Right ventricle myocardium superior (tissue), 1 donor: ENCODE measurements at regions not wholly inside any gene's neighbourhood (a gene's known extent, or its start where the extent isn't known, plus 50 kb on each side); places are given as distances from the start of the nearest gene placed in this dataset.

Experiments used
- ATAC-seq: fragments of 200-7000 bp; cut with Tn5 transposase; one replicate; pipeline ENCODE4 v1.9.1; 2020; ENCODE audit warnings: mild to moderate bottlenecking; ENCODE audit not compliant: poor library complexity
- DNase-seq: peaks from one replicate; pipeline ENCODE4 v3.0.0-alpha.2; 2020
- intact Hi-C: fragments of 100-400 bp; cut with DNase I; formaldehyde crosslinking; loops from one replicate; pipeline ENCODE4 v1.11.2; 2022
- donor health status: DM: no; HTN: yes; CAD: no; lungs with severe emphysema.

DNA sequence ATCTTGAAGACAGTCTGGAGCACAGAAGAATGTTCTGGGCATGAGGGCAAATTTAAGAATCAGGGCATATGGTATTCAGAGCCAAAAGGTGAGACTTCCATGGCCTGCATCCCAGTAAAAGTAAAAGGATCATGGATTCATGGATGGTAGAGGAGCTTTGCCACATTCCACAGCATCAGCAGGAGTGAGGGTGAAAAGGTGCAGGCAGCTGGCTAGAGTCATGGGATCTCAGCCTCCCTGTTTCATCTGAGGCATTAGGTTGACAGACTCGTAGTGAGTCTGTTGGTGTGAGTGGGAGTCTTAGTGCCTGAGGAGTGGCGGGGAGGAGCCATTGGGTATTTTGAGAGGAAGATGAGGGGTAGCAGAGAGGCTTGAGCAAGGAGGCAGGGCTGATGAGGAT is 301.6 kb downstream of the CYP26B1 start:
- intact Hi-C loops: no loop called here
- ATAC-seq (no peak), DNase-seq (no peak)

DNA sequence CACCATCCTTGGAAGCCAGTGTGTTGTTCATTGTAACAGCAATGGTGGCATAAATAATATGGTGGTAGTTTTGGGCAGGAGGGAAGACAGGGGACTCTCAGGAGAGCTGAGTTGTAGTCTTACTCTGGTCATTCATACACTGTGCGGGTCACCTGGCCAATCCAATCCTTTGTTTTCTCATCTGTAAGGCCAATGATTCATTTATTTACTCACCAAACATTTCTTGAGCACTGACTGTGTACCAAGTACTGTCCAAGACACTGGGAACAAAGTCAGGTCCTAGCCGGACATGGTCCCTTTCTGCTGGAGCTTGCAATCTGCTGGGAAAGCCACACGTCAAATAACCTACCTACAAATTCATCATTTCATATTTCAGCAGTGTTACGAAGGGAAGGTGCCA is 302.7 kb downstream of the CYP26B1 start:
- ATAC-seq: no peak
- DNase-seq: no peak
- intact Hi-C loops: no loop called here

DNA sequence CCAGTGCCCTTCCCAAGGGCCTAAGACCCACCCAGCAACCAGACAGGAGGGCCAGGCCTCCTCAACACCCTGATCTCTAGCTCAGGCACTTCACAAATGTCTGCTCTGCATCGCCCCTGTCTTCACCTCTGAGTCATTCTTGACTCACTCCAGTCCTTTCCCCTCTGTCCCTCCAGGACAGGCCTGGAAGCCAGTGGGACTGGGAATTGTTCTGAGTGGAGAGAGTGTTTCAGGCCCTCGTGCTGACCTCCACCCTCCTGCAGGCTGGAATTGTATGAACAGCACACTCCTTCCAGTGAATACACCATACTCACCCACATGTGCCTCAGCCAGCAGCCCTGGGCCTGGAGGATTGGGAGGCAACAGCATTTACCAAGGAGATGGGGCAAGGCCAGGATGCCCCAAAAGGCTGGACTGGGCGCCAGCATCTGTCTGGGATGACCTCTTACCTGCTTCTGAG is 304.2 kb downstream of the CYP26B1 start:
- intact Hi-C loops: no loop called here
- ATAC-seq (peak; percentile 83), DNase-seq (no peak)

DNA sequence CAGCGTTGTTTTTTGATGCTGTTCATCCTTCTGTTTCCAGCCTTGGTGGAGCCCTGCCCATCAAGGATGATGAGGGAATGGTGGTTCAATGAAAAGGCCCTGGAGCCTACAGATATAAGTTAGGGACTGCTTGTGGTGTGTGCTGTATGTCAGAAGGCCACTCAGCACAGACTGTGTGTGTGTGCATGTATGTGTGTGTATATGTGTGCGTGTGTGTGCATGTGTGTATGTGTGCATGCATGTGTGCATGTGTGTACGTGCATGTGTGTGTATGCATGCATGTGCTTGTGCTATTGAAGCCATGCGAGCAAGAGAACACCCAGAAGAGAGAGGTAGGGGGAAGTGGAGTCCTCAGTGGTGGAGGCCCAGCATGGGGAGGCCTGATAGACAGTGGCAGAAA is 304.9 kb downstream of the CYP26B1 start:
- intact Hi-C loops: no loop called here
- DNase-seq (no peak), ATAC-seq (no peak)

DNA sequence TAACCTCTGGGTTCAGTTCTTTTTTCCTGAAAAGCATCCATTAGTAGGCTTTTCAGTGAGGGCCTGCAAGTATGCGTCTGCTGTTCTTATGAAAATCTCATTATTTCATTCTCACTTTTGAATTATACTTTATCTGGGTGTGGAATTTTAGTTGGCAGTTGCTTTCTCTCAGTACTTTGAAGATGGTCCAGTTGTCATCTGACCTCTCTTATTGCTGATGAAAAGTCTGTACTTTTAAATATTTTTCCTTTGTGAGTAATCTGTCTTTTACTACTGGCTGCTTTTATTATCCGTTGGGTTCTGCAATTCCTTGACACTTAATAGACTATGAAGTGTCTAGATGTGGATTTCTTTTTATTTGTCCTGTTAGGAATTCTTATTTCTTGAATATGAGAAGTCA is 307.8 kb downstream of the CYP26B1 start:
- intact Hi-C loops: no loop called here
- ATAC-seq: no peak
- no peak for DNase-seq

DNA sequence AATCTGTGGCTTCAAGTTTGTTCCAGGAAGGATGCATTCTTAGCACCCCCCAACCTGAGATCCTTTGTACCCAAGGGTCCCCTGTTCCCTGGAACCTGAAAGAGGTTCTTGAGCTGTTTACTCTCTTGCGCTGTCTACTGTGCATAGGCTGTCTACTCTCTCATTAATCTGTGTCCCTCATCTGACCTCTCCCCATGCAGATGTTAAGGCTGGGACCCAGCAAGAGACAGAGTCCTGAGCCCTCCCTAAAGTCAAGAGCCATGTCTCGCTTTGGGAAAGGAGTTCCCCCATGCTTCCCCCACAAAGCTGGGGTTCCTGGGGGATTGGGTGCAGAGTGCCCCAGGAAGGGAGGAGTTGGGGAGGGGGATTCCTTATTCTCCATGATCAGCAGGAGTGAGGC is 312.9 kb downstream of the CYP26B1 start:
- intact Hi-C loops: no loop called here
- DNase-seq (no peak), ATAC-seq (no peak)

DNA sequence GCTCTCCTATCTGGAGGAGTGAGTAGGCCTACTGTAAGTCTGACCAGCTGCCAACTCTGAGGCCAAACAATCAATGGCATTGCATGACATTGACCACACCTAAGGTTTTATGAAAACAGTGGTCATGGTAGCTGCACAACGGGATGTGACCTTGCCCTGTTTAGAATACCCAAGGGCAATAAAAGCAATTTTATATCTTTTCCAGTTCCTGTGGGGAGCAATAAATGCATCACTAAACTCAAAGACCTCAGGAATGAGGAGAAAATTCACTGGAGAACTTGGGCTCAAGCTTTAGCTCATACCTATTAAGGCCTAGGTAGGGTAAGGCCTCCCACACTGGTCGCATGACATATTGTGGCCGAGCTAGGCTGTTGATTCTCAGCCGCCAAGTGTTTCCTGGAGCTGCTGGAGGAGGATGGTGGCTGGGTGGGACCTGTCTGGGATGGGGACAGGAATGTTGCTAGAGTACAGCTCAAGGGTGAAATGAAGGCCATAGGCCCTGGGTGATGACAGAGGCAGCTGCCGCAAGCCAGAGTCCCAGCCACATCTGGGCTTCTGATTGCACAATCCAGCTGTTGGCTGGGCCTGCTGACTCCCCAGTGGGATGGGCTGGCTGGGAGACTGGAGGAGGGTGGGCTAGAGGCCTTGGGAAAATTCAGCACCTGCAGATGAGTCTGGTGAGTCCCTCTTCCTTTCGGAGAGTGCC is 313.7 kb downstream of the CYP26B1 start:
- DNase-seq (peak; percentile 82), ATAC-seq (peak; percentile 90)
- intact Hi-C loops: no loop called here

DNA sequence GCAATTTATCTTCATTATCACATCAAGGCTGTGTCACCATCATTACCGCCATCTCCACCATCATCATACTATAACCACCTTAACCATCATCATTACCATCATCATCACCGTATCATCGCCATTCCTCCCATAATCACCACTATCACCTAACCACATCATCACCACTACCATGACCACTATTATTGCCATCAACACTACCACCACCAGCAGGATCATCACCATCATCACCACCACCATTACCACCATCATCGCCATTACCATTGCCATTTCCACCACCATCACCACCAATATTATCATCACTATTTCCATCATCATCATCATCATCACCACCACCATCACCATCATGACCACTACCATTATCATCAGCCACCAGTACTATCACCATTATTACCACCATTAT is 314.4 kb downstream of the CYP26B1 start:
- intact Hi-C loops: no loop called here
- DNase-seq: no peak
- no peak for ATAC-seq

DNA sequence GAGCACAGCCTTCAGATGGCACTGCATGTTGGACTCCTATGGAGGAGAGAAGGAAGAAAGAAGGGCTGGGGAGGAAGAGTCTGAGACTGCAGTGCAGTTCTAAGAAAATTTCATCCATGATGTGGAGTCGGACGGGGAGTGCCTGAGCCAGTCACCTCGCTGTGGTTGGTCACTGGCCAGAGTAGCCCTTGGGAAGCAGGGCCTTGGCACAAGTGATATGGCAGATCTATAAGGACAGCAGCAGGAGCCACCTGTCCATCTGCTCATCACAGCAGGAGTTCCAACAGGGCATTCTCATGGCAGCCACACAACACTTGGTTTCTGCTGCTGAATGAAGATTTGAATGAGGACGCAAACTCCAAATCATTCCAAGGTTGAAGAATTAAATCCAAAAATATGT is 314.8 kb downstream of the CYP26B1 start:
- ATAC-seq: no peak
- intact Hi-C loops: no loop called here

DNA sequence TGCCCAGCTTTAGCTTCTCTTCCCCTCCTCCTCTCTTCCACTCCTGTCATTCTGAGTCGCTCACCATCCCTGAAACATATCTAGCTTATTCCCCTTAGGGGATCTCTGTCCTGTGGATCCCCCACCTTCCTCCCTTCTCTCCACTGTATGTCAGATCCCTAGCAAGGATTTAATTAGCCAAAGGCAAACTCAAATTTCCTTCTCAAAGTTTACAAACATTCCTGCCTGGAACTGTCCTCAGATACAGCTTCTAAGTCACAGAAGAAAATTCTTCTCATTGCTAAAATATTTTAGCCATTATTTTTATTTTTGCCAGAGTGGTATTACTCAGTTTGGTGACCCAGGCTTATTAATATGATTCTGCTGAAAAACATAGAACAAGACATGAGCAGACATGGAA is 315.3 kb downstream of the CYP26B1 start:
- DNase-seq: no peak
- no peak for ATAC-seq
- intact Hi-C loops: no loop called here

More for the DNA sequence above, 314.8 kb downstream of the CYP26B1 start:
- no peak for DNase-seq

DNA sequence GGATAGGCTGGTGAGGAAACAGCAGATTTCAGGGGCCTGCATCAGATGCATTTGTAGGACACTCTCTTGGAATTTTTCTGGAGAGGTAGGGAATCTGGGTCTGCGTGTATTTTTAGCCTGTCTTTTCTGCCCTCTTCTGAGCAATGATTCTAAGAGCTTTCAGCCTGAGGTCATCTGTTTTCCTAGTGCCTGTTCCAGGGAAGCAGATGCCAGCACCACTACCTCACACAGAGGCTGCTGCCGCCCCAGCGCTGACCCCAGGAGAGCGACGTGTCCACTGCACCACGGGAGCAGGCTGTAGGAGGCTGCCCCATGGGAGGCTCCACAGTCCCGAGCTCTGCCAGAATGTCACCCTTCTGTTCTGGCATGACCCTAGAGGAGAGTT is 316.5 kb downstream of the CYP26B1 start:
- ATAC-seq (peak; percentile 77), DNase-seq (peak; percentile 71)
- intact Hi-C loops: no loop called here

DNA sequence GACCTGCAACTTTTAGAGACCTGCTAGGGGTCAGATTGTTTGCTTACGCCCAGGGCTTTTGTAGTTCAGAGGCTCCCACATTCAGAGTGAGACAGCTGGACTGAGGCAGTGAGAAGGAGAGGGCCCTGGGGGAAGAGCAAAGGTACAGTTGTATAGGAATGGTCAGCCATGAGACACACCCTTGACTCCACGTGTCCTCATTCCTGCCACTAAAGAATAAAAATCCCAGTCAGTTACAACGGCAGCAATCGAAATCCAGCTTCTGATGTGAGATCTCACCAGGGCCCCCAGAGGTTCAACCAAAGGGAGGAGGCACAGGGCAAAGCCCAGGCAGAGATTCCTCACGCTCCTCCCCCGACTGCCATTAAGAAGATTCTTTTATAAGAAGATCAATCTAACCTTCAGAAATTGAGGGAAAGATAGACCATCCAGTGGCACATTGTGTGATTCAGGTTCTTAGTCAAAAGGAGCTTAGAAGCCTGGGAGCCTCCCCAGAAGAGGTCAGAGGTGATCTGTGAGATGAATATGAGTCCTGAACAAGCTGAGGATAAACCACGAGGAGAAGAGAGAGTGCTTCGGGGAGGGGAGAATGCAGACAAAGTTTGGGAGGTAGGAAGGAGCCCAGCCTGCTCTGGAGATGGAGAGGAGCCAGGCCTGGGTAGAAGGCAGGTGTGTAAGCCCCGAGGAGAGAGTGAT is 317.0 kb downstream of the CYP26B1 start:
- intact Hi-C loops: no loop called here
- no peak for ATAC-seq
- DNase-seq: no peak

DNA sequence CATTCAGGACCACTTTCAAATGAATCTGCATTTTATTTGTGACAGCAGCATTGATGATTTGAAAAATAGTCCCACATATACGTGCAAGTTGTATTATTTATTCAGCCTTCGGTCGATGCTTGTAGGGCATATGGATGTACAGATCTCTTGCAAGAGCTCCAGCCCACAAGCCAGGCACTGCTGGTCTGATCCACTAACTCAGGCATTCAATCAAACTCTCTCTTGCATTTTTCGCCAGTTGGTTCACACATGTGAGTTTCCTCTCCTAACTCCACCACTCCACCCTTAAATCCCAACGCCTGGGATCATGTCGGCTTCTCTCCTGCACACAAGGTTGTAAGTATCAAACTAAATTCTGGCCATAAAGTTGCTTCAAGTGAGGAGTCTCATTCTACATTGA is 318.7 kb downstream of the CYP26B1 start:
- DNase-seq: no peak
- intact Hi-C loops: no loop called here
- no peak for ATAC-seq

DNA sequence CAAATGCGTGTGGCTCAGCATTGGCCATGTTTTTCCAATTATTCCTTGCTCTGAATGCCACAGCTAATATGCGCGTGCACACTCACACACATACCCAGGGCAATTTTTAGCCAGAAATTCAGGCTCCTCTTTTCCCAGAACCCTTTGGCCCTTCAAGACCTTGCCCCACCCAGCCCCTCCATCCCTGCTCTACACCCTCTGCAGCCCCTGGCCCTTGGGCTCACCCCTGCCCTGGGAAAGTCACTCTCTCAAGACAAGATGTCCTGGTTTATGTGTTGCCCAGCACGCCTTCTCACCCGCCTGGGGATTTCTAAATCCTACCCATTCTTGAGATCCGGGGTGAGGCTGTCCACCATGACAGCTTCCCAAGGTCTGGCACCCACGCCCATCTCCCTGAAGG is 319.7 kb downstream of the CYP26B1 start:
- no peak for ATAC-seq
- no peak for DNase-seq
- intact Hi-C loops: no loop called here

DNA sequence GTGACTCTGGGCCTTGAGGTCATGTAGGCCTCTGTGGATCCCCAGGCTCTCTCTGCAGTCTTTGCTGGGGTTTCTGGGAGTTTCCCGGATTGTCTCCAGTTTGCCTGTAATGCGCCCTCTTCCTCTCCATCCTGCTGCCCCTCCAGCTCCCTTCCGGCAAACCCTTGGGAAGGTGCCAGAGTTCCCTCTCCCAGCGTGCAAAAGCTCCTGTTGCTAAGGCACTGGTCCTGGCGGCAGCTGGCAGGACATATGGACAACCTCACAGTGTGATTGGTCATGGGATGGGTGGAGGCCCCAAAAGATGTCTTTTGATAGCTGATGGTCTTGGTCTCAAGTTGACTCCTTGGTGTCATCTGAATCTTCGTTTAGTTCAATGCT is 320.1 kb downstream of the CYP26B1 start:
- no peak for DNase-seq
- intact Hi-C loops: no loop called here
- ATAC-seq: no peak

DNA sequence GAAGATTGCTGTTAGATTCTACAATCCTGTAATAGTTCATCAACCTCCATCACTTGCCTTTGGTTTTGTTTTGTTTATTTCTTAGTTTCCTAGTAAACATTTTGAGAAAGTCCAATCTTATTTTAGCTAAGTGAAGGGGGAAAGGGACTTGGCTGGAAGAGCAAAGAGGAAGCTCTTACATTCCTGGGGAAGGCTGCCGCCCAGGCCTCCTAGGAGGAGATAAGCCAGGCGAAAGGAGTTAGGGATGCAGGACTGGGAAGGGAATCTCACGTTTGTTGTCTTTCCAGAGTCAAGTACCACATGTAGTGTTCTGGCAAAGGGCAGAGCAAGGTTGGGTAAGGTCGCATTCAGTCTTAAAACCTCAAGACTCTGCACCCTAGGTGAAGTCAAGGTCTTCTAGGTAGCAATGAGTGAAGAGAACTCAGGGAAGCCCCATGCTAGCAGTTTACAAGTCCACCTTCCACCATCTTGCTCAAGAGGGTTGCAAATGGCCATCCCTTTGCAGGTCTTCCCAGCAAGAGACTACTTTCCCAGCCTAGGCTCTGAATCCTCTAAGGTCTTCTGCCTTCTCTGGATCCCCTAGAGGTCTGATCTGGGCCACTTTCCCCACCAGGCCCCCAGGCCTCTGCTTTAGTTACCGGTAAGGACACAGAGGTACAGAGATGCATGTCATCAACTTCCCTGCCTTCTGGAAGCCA is 320.7 kb downstream of the CYP26B1 start:
- DNase-seq: no peak
- intact Hi-C loops: no loop called here
- no peak for ATAC-seq

DNA sequence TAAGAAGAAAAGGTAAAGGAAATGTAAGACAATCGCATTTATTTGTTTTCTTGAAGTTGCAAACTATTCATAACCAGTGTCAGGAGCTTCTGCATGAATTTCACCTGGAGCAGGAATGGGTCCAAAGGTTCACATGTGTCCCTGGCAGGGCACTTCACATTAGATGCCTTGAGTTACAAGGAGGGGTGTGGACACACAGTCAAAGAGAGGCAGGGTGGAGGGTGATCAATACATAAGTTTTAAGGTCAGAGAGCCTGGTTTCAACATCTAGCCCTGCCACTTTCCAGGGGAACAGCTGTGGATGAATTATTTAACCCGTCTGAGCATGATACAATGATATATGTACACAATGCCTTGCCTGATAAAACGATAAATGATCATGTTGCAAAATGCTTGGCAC is 321.4 kb downstream of the CYP26B1 start:
- no peak for DNase-seq
- no peak for ATAC-seq
- intact Hi-C loops: no loop called here

DNA sequence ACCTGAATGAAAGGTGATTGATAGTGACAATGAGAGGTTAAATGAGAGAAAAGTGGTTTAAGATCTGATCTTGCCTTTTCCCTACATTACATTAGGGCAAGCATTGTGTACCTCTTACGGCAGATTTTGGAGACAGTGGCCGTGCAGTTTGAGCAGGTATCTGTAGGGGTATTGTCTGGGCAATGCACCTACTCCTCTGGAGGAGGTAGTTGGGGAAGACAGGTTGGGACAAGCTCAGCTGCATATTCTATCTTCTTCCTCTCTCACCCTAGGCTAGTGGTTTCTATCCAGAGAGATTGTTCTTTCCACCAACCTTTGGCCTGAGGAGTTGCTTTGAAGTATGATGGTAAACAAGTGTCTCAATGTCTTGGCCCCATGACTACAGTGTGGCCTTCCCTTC is 323.2 kb downstream of the CYP26B1 start:
- ATAC-seq: no peak
- no peak for DNase-seq
- intact Hi-C loops: no loop called here

DNA sequence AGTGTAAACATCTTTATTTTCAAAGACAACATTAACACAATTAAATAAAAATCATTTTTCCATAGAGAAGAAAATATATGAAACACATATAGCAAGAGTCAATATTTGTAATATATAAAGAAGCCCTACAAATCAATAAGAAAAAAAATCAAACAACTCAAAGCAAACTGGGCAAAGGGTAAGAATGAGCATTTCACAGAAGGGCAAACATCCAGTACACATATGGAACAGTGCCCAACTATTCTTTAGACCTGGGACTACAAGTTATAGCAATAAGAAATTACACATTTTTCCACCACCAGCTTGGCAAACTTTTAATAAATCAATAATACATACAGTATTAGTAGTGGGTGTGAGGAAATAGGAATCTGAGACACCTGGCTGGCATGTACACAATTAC is 324.1 kb downstream of the CYP26B1 start:
- intact Hi-C loops: no loop called here
- ATAC-seq: no peak
- DNase-seq: no peak

DNA sequence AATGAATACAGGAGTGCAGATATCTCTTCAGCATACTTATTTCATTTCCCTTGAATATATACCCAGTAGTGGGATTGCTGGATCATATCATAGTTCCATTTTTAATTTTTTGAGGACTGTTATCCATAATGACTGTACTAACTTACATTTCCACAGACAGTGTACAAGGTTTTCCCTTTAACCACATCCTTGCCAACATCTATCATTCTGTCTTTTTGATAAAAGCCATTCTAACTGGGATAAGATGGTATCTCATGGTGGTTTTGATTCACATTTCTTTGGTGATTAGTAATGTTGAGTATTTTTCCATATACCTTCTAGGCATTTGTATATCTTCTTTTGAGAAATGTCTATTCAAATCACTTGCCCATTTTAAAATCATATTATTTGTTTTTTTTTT is 325.2 kb downstream of the CYP26B1 start:
- DNase-seq (no peak), ATAC-seq (no peak)
- intact Hi-C loops: no loop called here
